BE2C (cell line): ENCODE measurements at regions not wholly inside any gene's neighbourhood (a gene's known extent, or its start where the extent isn't known, plus 50 kb on each side); places are given as distances from the start of the nearest gene placed in this dataset.

Experiments
- DNase-seq: peaks from one replicate; pipeline ENCODE4 v3.0.0-alpha.2; 2020
- H3K27me3 ChIP-seq: fragments of 250-450 bp; sonication (Bioruptor Pico); 2 replicates; pipeline ENCODE4 v1.5.1; 2020; ENCODE audit warnings: mild to moderate bottlenecking
- H3K36me3 ChIP-seq: fragments of 250-450 bp; sonication (Bioruptor Pico); 2 replicates; pipeline ENCODE4 v1.5.1; 2020; ENCODE audit warnings: mild to moderate bottlenecking
- H3K4me1 ChIP-seq: fragments of 250-450 bp; sonication (Bioruptor Pico); 2 replicates; pipeline ENCODE4 v1.5.1; 2020
- H3K4me3 ChIP-seq: 2 replicates; pipeline ENCODE4 v1.5.1; 2011; ENCODE audit warnings: low read depth, low read length
- H3K9me3 ChIP-seq: fragments of 250-450 bp; sonication (Bioruptor Pico); 2 replicates; pipeline ENCODE4 v1.5.1; 2020
- CTCF ChIP-seq: IDR thresholded peaks from 2 replicates; pipeline ENCODE4 v1.5.1; 2012; ENCODE audit warnings: mild to moderate bottlenecking, low read depth, low read length

GRCh38 chr12:113611652-113612051 is 140.0 kb upstream of the LHX5 start:
- Histone ChIP-seq H3K27me3 (peaks cover 44% of the 10 kb centered on the region), H3K36me3 (no peaks in the 10 kb centered on the region), H3K4me1 (no peaks in the 10 kb centered on the region), H3K9me3 (no peaks in the 10 kb centered on the region), H3K4me3 (no peak overlapping the region)
- TF ChIP-seq CTCF = no peak
- DNase-seq = no peak

- no peak overlapping the region for H3K4me3 ChIP-seq
- H3K36me3 ChIP-seq = no peaks in the 10 kb centered on the region
- DNase-seq = no peak
- no peaks in the 10 kb centered on the region for H3K4me1 ChIP-seq
- peaks cover 44% of the 10 kb centered on the region for H3K27me3 ChIP-seq
- no peaks in the 10 kb centered on the region for H3K9me3 ChIP-seq
- TF ChIP-seq CTCF = no peak
Observed at GRCh38 chr12:113610698-113611097, 139.0 kb upstream of the LHX5 start.

GRCh38 chr12:113609692-113610469 is 138.2 kb upstream of the LHX5 start:
- DNase-seq = no peak
- H3K9me3 ChIP-seq = no peaks in the 10 kb centered on the region
- no peaks in the 10 kb centered on the region for H3K36me3 ChIP-seq
- H3K4me1 ChIP-seq = no peaks in the 10 kb centered on the region
- no peak for TF ChIP-seq CTCF
- H3K4me3 ChIP-seq = no peak overlapping the region
- H3K27me3 ChIP-seq = peaks cover 44% of the 10 kb centered on the region

GRCh38 chr12:113604666-113605065 is 133.0 kb upstream of the LHX5 start:
- DNase-seq = no peak
- Histone ChIP-seq H3K36me3 (no peaks in the 10 kb centered on the region), H3K27me3 (peaks cover 8% of the 10 kb centered on the region), H3K9me3 (no peaks in the 10 kb centered on the region), H3K4me1 (no peaks in the 10 kb centered on the region), H3K4me3 (no peak overlapping the region)
- TF ChIP-seq CTCF = no peak

- H3K9me3 ChIP-seq = no peaks in the 10 kb centered on the region
- DNase-seq = no peak
Observed at GRCh38 chr12:113601656-113602263, 130.1 kb upstream of the LHX5 start.

More at GRCh38 chr12:113601656-113602263, 130.1 kb upstream of the LHX5 start:
- no peak for TF ChIP-seq CTCF
- H3K27me3 ChIP-seq = peaks cover 19% of the 10 kb centered on the region
- H3K4me3 ChIP-seq = no peak overlapping the region
- H3K4me1 ChIP-seq = no peaks in the 10 kb centered on the region
- H3K36me3 ChIP-seq = no peaks in the 10 kb centered on the region
